ENCODE measurements at regions not wholly inside any gene's neighbourhood (a gene's known extent, or its start where the extent isn't known, plus 50 kb on each side); places are given as distances from the start of the nearest gene placed in this dataset.

- H4K8ac ChIP-seq (replicated peaks; ENCODE audit: insufficient read length, low read depth, low read length): no peak overlapping the region
- no peak overlapping the region for H2AFZ ChIP-seq (ENCODE audit: low read length)
- no peak overlapping the region for H2BK15ac ChIP-seq (ENCODE audit: low read depth, low read length)
- no peak overlapping the region for H3K27ac ChIP-seq (ENCODE audit: insufficient read length, low read depth, low read length)
- no peak overlapping the region for H3K56ac ChIP-seq (ENCODE audit: insufficient read length, low read depth, low read length)
- no peaks in the 10 kb centered on the region for H3K79me2 ChIP-seq (ENCODE audit: insufficient read depth, low read length)
- H3T11ph ChIP-seq (ENCODE audit: low read length): no peak overlapping the region
- no peaks in the 10 kb centered on the region for H3K23me2 ChIP-seq (ENCODE audit: insufficient read length, low read depth, low read length, poor library complexity, severe bottlenecking)
- H3K9ac ChIP-seq (ENCODE audit: extremely low read depth, insufficient read length, low read length): no peak overlapping the region
- no peaks in the 10 kb centered on the region for H4K20me1 ChIP-seq (ENCODE audit: control insufficient read depth, insufficient read depth, insufficient read length)
- Mint-ChIP-seq H3K36me3 (ENCODE audit: insufficient read depth in 1 of 3, low read depth in 3 of 3) (no peaks in the 10 kb centered on the region; a peak in 1 of 7 replicates), H3K4me3 (no peak overlapping the region), H3K4me1 (peaks cover 4 to 9% of the 10 kb centered on the region in 2 experiments), H3K27me3 (ENCODE audit: low read depth) (peaks cover 3% of the 10 kb centered on the region; the same call in 1 of the 2 replicates), H3K9me3 (0 out of 5 replicates have a peak, but pooled peaks cover 0 to 1% of the 10 kb centered on the region in 2 experiments), H3K27ac (no peak overlapping the region)
- no peaks in the 10 kb centered on the region for H3K79me1 ChIP-seq (ENCODE audit: insufficient read depth, low read depth, low read length, poor library complexity, severe bottlenecking)
- H3K27me3 ChIP-seq (ENCODE audit: insufficient read depth, low read length): no peaks in the 10 kb centered on the region
- H2BK12ac ChIP-seq (ENCODE audit: insufficient read length, low read depth, low read length): no peak overlapping the region
- no peak overlapping the region for H2AK5ac ChIP-seq (ENCODE audit: insufficient read length, low read length)
- H4K91ac ChIP-seq (ENCODE audit: insufficient read length, low read depth, low read length): no peak overlapping the region
- H2BK20ac ChIP-seq (ENCODE audit: low read depth, low read length, poor library complexity, severe bottlenecking): no peak overlapping the region
- H3K14ac ChIP-seq (ENCODE audit: insufficient read depth, low read length): no peak overlapping the region
- H3K4me2 ChIP-seq (ENCODE audit: insufficient read depth, insufficient read length, low read length): no peak overlapping the region
- TF ChIP-seq CTCF (conservative IDR thresholded peaks at IDR 0.05): no peak
- H4K5ac ChIP-seq (ENCODE audit: insufficient read length, low read depth, low read length): no peak overlapping the region
- no peaks in the 10 kb centered on the region for H3K9me3 ChIP-seq (ENCODE audit: control insufficient read depth, low read depth, low read length)
- WGBS (ENCODE audit: extremely low coverage, insufficient read length, low lambda C conversion rate): no CpG with 5 or more reads among the region's 3 CpGs
- H2BK120ac ChIP-seq (ENCODE audit: low read depth, low read length, poor library complexity, severe bottlenecking): no peak overlapping the region
- H3K4ac ChIP-seq (ENCODE audit: low read depth, low read length): no peak overlapping the region
- no peak for DNase-seq
- H2BK5ac ChIP-seq (ENCODE audit: insufficient read length, low read length): no peak overlapping the region
- no peaks in the 10 kb centered on the region for H3K4me1 ChIP-seq (ENCODE audit: insufficient read depth, low read length)
- H3K23ac ChIP-seq (ENCODE audit: insufficient read length, low read depth, low read length): no peak overlapping the region
- no peak overlapping the region for H3K18ac ChIP-seq (ENCODE audit: insufficient read length, low read depth, low read length)
Measured at GRCh38 chr10:108840944-108841343, 1082.4 kb downstream of the XPNPEP1 start.

Measured in H9 (cell line).